B cell (primary cell): ENCODE measurements at regions not wholly inside any gene's neighbourhood (a gene's known extent, or its start where the extent isn't known, plus 50 kb on each side); places are given as distances from the start of the nearest gene placed in this dataset.

Experiments used
- ATAC-seq: fragments of 200-7000 bp; cut with Tn5 transposase; one replicate; pipeline ENCODE4 v1.10.0; 2021; ENCODE audit warnings: low read depth, mild to moderate bottlenecking, moderate number of reproducible peaks, moderate library complexity
- CTCF ChIA-PET: fragments of 350-600 bp; sonication (Branson Sonifier 250); formaldehyde crosslinking; loops from one replicate; lab custom pipeline; 2021; ENCODE audit warnings: antibody characterized with exemption, inconsistent platforms; lab: Charles Lee
- POLR2A ChIA-PET: fragments of 350-600 bp; sonication (Branson Sonifier 250); formaldehyde crosslinking; loops from one replicate; lab custom pipeline; 2021; ENCODE audit warnings: antibody characterized with exemption; lab: Charles Lee
- DNase-seq: peaks from one replicate; pipeline ENCODE4 v3.0.0; 2013
- H2AFZ ChIP-seq: 2 replicates; pipeline ENCODE4 v1.6.1; 2012; ENCODE audit warnings: mild to moderate bottlenecking, low read depth, low read length; ENCODE audit not compliant: insufficient read depth, poor library complexity, severe bottlenecking
- H3K27ac ChIP-seq, 2 donors: 1 replicate in 1 of 2; 2 replicates in 1 of 2; pipeline ENCODE4 v1.5.1; 2012 to 2013; ENCODE audit warnings: low read length in 2 of 2, mild to moderate bottlenecking in 2 of 2, moderate library complexity in 1 of 2
- H3K27me3 ChIP-seq, 4 experiments: fragments of 200-600 bp in 1 of 4; sonication (generic) in 1 of 4; replicated peaks in 1 of 4; 1 replicate in 2 of 4; 2 replicates in 2 of 4; pipeline versions ENCODE4 v1.6.1 to v1.7.0; 2013 to 2016; ENCODE audit warnings: low read length in 3 of 4, mild to moderate bottlenecking in 2 of 4, mixed read lengths in 1 of 4, moderate library complexity in 1 of 4; ENCODE audit not compliant: insufficient read depth in 4 of 4, control insufficient read depth in 3 of 4; ENCODE audit errors: control extremely low read depth in 1 of 4
- H3K36me3 ChIP-seq, 2 experiments: replicated peaks in 1 of 2; 1 replicate in 1 of 2; 2 replicates in 1 of 2; pipeline versions ENCODE4 v1.6.1 to v1.7.1; 2013; ENCODE audit warnings: low read length in 1 of 2; ENCODE audit not compliant: insufficient read depth in 2 of 2, control insufficient read depth in 1 of 2; ENCODE audit errors: control extremely low read depth in 1 of 2, extremely low read depth in 1 of 2
- H3K4me1 ChIP-seq, 2 donors: fragments of 200-600 bp in 1 of 2; sonication (generic) in 1 of 2; 1 replicate in 1 of 2; 2 replicates in 1 of 2; pipeline versions ENCODE4 v1.5.1 to v1.6.1; 2013 to 2017; ENCODE audit warnings: low read length in 2 of 2; ENCODE audit not compliant: control insufficient read depth in 2 of 2, insufficient read depth in 2 of 2
- H3K4me2 ChIP-seq: replicated peaks from 2 replicates; pipeline ENCODE3; 2012; ENCODE audit warnings: mild to moderate bottlenecking, low read depth, low read length; ENCODE audit not compliant: poor library complexity, severe bottlenecking
- H3K4me3 ChIP-seq, 5 experiments: fragments of 200-600 bp in 1 of 5; sonication (generic) in 1 of 5; 1 replicate in 3 of 5; 2 replicates in 2 of 5; pipeline versions ENCODE4 v1.5.1 to v1.7.0; 2011 to 2016; ENCODE audit warnings: low read length in 4 of 5, mild to moderate bottlenecking in 4 of 5, low read depth in 2 of 5, control low read depth in 1 of 5, moderate library complexity in 1 of 5; ENCODE audit not compliant: insufficient read depth in 1 of 5; ENCODE audit errors: control extremely low read depth in 1 of 5, extremely low read depth in 1 of 5
- H3K79me2 ChIP-seq: fragments of 200-600 bp; sonication (generic); one replicate; pipeline ENCODE4 v1.6.0; 2016; ENCODE audit warnings: low read length; ENCODE audit not compliant: control insufficient read depth, insufficient read depth
- H3K9ac ChIP-seq: fragments of 200-600 bp; sonication (generic); 2 replicates; pipeline ENCODE4 v1.6.1; 2017; ENCODE audit warnings: mild to moderate bottlenecking, low read length, moderate library complexity
- H3K9me3 ChIP-seq, 3 donors: one replicate each; pipeline versions ENCODE4 v1.6.1 to v1.7.1; 2013; ENCODE audit warnings: low read length in 2 of 3; ENCODE audit not compliant: control insufficient read depth in 2 of 3, insufficient read depth in 1 of 3; ENCODE audit errors: control extremely low read depth in 1 of 3
- H4K20me1 ChIP-seq: 2 replicates; pipeline ENCODE4 v1.6.0; 2012; ENCODE audit warnings: mild to moderate bottlenecking, low read length; ENCODE audit not compliant: insufficient read depth, control insufficient read depth, poor library complexity, severe bottlenecking
- H3K27ac Mint-ChIP-seq: one replicate; pipeline ENCODE4 v1.8.0; 2021; ENCODE audit warnings: mixed read lengths
- H3K27me3 Mint-ChIP-seq: one replicate; pipeline ENCODE4 v1.8.0; 2021; ENCODE audit warnings: mixed read lengths
- H3K4me1 Mint-ChIP-seq: one replicate; pipeline ENCODE4 v1.8.0; 2021; ENCODE audit warnings: mixed read lengths
- H3K4me3 Mint-ChIP-seq: one replicate; pipeline ENCODE4 v1.8.0; 2021; ENCODE audit warnings: mixed read lengths
- H3K9me3 Mint-ChIP-seq: one replicate; pipeline ENCODE4 v1.8.0; 2022; ENCODE audit warnings: mixed read lengths; ENCODE audit not compliant: insufficient read depth
- EZH2 ChIP-seq: IDR thresholded peaks from 2 replicates; pipeline ENCODE4 v1.6.1; 2012; ENCODE audit warnings: borderline replicate concordance, low read depth, mild to moderate bottlenecking, moderate library complexity, low read length; ENCODE audit not compliant: insufficient read depth, poor library complexity, severe bottlenecking
- WGBS: methylation state at CpG from one replicate; pipeline ENCODE4 v1.1.5; 2013; ENCODE audit warnings: missing lambda C conversion rate; ENCODE audit not compliant: insufficient coverage; 5-methylcytosine and 5-hydroxymethylcytosine counted together
- intact Hi-C: fragments of 100-400 bp; cut with micrococcal nuclease; formaldehyde crosslinking; loops from one replicate; pipeline ENCODE4 v1.10.0; 2022
- TF ChIP-seq, protein P1 (sequence below): fragments of 200-600 bp; IDR thresholded peaks from one replicate; pipeline ENCODE4 v1.8.0; 2022; ENCODE audit warnings: antibody characterized with exemption, mild to moderate bottlenecking

DNA sequence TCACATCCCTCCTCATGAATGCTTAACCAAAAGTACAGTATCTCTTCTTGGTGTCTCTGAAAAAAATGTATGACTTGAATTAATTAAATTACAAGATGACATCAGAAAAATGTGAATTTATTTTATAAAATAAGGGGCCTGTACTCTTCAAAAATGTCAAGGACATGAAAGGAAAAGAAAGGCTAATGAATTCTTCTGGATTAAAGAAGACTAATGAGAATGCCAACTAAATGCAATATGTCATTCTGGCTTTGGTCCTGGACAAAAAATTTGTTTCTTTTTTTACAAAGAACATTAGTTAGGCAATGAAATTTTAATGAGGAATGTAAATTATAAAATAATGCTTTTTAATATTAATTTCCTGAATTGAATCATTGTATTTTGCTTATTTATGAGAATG is 1125.7 kb downstream of the DNAJB9 start:
- DNase-seq (no peak), ATAC-seq (no peak)
- H3K79me2 ChIP-seq = no peaks in the 10 kb centered on the region
- no peaks in the 10 kb centered on the region for H4K20me1 ChIP-seq
- H3K4me1 ChIP-seq = no peaks in the 10 kb centered on the region
- ChIA-PET POLR2A (no interaction called here), CTCF (no interaction called here)
- no peak overlapping the region for H3K27ac ChIP-seq
- no peaks in the 10 kb centered on the region for H3K36me3 ChIP-seq
- no peaks in the 10 kb centered on the region for H3K27me3 Mint-ChIP-seq
- peaks cover 4% of the 10 kb centered on the region for H3K9me3 Mint-ChIP-seq
- no peak overlapping the region for H3K4me2 ChIP-seq
- no peak overlapping the region for H3K4me3 ChIP-seq
- no peaks in the 10 kb centered on the region for H3K27me3 ChIP-seq
- intact Hi-C loops = no loop called here
- H2AFZ ChIP-seq = no peak overlapping the region
- no peaks in the 10 kb centered on the region for H3K9me3 ChIP-seq
- no peak overlapping the region for H3K27ac Mint-ChIP-seq
- H3K9ac ChIP-seq = no peak overlapping the region
- TF ChIP-seq, protein P1, sequence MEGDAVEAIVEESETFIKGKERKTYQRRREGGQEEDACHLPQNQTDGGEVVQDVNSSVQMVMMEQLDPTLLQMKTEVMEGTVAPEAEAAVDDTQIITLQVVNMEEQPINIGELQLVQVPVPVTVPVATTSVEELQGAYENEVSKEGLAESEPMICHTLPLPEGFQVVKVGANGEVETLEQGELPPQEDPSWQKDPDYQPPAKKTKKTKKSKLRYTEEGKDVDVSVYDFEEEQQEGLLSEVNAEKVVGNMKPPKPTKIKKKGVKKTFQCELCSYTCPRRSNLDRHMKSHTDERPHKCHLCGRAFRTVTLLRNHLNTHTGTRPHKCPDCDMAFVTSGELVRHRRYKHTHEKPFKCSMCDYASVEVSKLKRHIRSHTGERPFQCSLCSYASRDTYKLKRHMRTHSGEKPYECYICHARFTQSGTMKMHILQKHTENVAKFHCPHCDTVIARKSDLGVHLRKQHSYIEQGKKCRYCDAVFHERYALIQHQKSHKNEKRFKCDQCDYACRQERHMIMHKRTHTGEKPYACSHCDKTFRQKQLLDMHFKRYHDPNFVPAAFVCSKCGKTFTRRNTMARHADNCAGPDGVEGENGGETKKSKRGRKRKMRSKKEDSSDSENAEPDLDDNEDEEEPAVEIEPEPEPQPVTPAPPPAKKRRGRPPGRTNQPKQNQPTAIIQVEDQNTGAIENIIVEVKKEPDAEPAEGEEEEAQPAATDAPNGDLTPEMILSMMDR = no peak
- TF ChIP-seq EZH2 = no peak
- no peak overlapping the region for H3K4me3 Mint-ChIP-seq
- no peaks in the 10 kb centered on the region for H3K4me1 Mint-ChIP-seq

DNA sequence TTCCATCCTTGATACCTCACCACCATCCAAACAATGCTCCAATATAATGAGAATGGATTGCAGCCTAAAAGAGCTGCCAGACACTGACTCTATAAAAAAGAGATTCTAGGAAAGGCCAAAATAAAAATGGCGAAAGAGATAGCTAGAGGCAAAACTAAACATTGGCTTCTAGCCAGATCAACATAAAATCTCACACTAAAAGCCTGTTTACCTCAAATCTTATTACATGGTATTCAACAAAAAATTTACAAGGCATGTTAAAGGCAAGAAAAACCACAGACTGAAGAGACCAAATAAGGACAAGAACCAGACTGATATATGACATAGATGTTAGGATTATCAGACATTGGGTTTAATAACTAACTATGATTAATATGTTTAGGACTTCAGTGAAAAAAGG is 1127.0 kb downstream of the DNAJB9 start:
- Mint-ChIP-seq H3K9me3 (peaks cover 4% of the 10 kb centered on the region), H3K27me3 (no peaks in the 10 kb centered on the region), H3K27ac (no peak overlapping the region), H3K4me3 (no peak overlapping the region), H3K4me1 (no peaks in the 10 kb centered on the region)
- H3K4me3 ChIP-seq = no peak overlapping the region
- no peak overlapping the region for H3K27ac ChIP-seq
- H3K4me2 ChIP-seq = no peak overlapping the region
- no peaks in the 10 kb centered on the region for H3K27me3 ChIP-seq
- intact Hi-C loops = no loop called here
- DNase-seq (no peak), ATAC-seq (no peak)
- TF ChIP-seq EZH2 = no peak
- TF ChIP-seq, protein P1 = no peak
- H3K79me2 ChIP-seq = no peaks in the 10 kb centered on the region
- no peaks in the 10 kb centered on the region for H3K9me3 ChIP-seq
- no peaks in the 10 kb centered on the region for H3K36me3 ChIP-seq
- H4K20me1 ChIP-seq = no peaks in the 10 kb centered on the region
- no peaks in the 10 kb centered on the region for H3K4me1 ChIP-seq
- POLR2A ChIA-PET = no interaction called here
- no CpG with 5 or more reads among the region's 1 CpG for WGBS
- H3K9ac ChIP-seq = no peak overlapping the region
- H2AFZ ChIP-seq = no peak overlapping the region
- CTCF ChIA-PET = no interaction called here
